ENCODE measurements at regions not wholly inside any gene's neighbourhood (a gene's known extent, or its start where the extent isn't known, plus 50 kb on each side); places are given as distances from the start of the nearest gene placed in this dataset.

GRCh38 chr13:74006666-74007065 lies 127.5 kb downstream of the KLF12 start:
- ATAC-seq (no peak), DNase-seq (ENCODE audit: low read depth, low spot score) (no peak)
- no TSS peak for BruUV-seq (replicated peaks)
- in situ Hi-C loops (cut with HindIII; ENCODE audit: low pct_unique_long_range_greater_than_20kb, low sequenced_read_pairs) (no loop called here), intact Hi-C loops (cut with micrococcal nuclease; ENCODE audit: unreplicated experiment) (no loop called here)
- Histone ChIP-seq H3K27ac (ENCODE audit: low read length) (no peak overlapping the region), H3K36me3 (ENCODE audit: control insufficient read depth, insufficient read depth, low read length) (no peaks in the 10 kb centered on the region), H3K9me3 (ENCODE audit: control insufficient read depth, insufficient read depth, low read depth, low read length) (no peaks in the 10 kb centered on the region), H3K4me1 (ENCODE audit: control insufficient read depth, insufficient read depth, low read length) (no peaks in the 10 kb centered on the region), H3K4me3 (ENCODE audit: low read depth in 2 of 2, low read length in 2 of 2) (no peak overlapping the region), H3K27me3 (ENCODE audit: control insufficient read depth, insufficient read depth, low read length) (no peaks in the 10 kb centered on the region)
- TF ChIP-seq SIN3A (IDR thresholded peaks at IDR 0.05; ENCODE audit: borderline replicate concordance, insufficient read depth, low read depth, low read length) (no peak), REST (IDR thresholded peaks at IDR 0.05; ENCODE audit: insufficient read depth in 1 of 2, low read depth in 2 of 2, low read length in 1 of 2) (no peak), TCF7L2 (IDR thresholded peaks at IDR 0.05; ENCODE audit: low read depth, low read length) (no peak), POLR2AphosphoS5 (IDR thresholded peaks at IDR 0.05; ENCODE audit: low read depth, low read length) (no peak)
- TF ChIP-seq, protein P1, sequence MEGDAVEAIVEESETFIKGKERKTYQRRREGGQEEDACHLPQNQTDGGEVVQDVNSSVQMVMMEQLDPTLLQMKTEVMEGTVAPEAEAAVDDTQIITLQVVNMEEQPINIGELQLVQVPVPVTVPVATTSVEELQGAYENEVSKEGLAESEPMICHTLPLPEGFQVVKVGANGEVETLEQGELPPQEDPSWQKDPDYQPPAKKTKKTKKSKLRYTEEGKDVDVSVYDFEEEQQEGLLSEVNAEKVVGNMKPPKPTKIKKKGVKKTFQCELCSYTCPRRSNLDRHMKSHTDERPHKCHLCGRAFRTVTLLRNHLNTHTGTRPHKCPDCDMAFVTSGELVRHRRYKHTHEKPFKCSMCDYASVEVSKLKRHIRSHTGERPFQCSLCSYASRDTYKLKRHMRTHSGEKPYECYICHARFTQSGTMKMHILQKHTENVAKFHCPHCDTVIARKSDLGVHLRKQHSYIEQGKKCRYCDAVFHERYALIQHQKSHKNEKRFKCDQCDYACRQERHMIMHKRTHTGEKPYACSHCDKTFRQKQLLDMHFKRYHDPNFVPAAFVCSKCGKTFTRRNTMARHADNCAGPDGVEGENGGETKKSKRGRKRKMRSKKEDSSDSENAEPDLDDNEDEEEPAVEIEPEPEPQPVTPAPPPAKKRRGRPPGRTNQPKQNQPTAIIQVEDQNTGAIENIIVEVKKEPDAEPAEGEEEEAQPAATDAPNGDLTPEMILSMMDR (IDR thresholded peaks at IDR 0.05): no peak
- ChIA-PET CTCF (no interaction called here), POLR2A (no interaction called here)

- ChIA-PET CTCF (no interaction called here), POLR2A (no interaction called here)
Measured at GRCh38 chr13:74005320-74006157, 128.7 kb downstream of the KLF12 start.

More at GRCh38 chr13:74005320-74006157, 128.7 kb downstream of the KLF12 start:
- no peaks in the 10 kb centered on the region for H3K4me1 ChIP-seq (ENCODE audit: control insufficient read depth, insufficient read depth, low read length)
- no peak for DNase-seq (ENCODE audit: low read depth, low spot score)
- intact Hi-C loops (cut with micrococcal nuclease; ENCODE audit: unreplicated experiment) (no loop called here), in situ Hi-C loops (cut with HindIII; ENCODE audit: low pct_unique_long_range_greater_than_20kb, low sequenced_read_pairs) (no loop called here)
- H3K27me3 ChIP-seq (ENCODE audit: control insufficient read depth, insufficient read depth, low read length): no peaks in the 10 kb centered on the region
- H3K36me3 ChIP-seq (ENCODE audit: control insufficient read depth, insufficient read depth, low read length): no peaks in the 10 kb centered on the region
- ATAC-seq: no peak
- BruUV-seq (replicated peaks): no TSS peak
- no peak overlapping the region for H3K27ac ChIP-seq (ENCODE audit: low read length)
- no peaks in the 10 kb centered on the region for H3K9me3 ChIP-seq (ENCODE audit: control insufficient read depth, insufficient read depth, low read depth, low read length)
- no peak for TF ChIP-seq POLR2AphosphoS5 (IDR thresholded peaks at IDR 0.05; ENCODE audit: low read depth, low read length)
- TF ChIP-seq, protein P1 (IDR thresholded peaks at IDR 0.05): no peak
- TF ChIP-seq TCF7L2 (IDR thresholded peaks at IDR 0.05; ENCODE audit: low read depth, low read length): no peak
- no peak for TF ChIP-seq SIN3A (IDR thresholded peaks at IDR 0.05; ENCODE audit: borderline replicate concordance, insufficient read depth, low read depth, low read length)
- TF ChIP-seq REST (IDR thresholded peaks at IDR 0.05; ENCODE audit: insufficient read depth in 1 of 2, low read depth in 2 of 2, low read length in 1 of 2): no peak
- H3K4me3 ChIP-seq (ENCODE audit: low read depth in 2 of 2, low read length in 2 of 2): no peak overlapping the region
